Esophagus muscularis mucosa (tissue), 4 donors: ENCODE measurements at regions not wholly inside any gene's neighbourhood (a gene's known extent, or its start where the extent isn't known, plus 50 kb on each side); places are given as distances from the start of the nearest gene placed in this dataset.

Source experiments
- DNase-seq: peaks from one replicate; pipeline ENCODE4 v3.0.0-alpha.2; 2017; ENCODE audit errors: extremely low spot score
- H3K27ac ChIP-seq, 4 donors: fragments of 200-600 bp; sonication (generic); replicated peaks in 1 of 4; 1 replicate in 3 of 4; 2 replicates in 1 of 4; pipeline ENCODE4 v1.5.1; 2016 to 2019; ENCODE audit warnings: mild to moderate bottlenecking in 1 of 4
- H3K27me3 ChIP-seq, 4 donors: fragments of 200-600 bp; sonication (generic); one replicate each; pipeline versions ENCODE4 v1.5.1 to v1.6.0; 2016 to 2019
- H3K36me3 ChIP-seq, 4 donors: fragments of 200-600 bp; sonication (generic); one replicate each; pipeline ENCODE4 v1.5.1; 2016 to 2019
- H3K4me1 ChIP-seq, 4 donors: fragments of 200-600 bp; sonication (generic); one replicate each; pipeline ENCODE4 v1.5.1; 2016 to 2019
- H3K4me3 ChIP-seq, 4 donors: fragments of 200-600 bp; sonication (generic); 1 replicate in 2 of 4; 2 replicates in 2 of 4; pipeline ENCODE4 v1.5.1; 2016 to 2019; ENCODE audit warnings: mild to moderate bottlenecking in 4 of 4, moderate library complexity in 1 of 4
- H3K9me3 ChIP-seq, 4 donors: fragments of 200-600 bp; sonication (generic); 1 replicate in 3 of 4; 2 replicates in 1 of 4; pipeline ENCODE4 v1.5.1; 2016 to 2019
- EP300 ChIP-seq: sonication (generic); formaldehyde crosslinking; IDR thresholded peaks from one replicate; pipeline ENCODE4 v1.6.1; 2017; ENCODE audit warnings: antibody characterized with exemption
- POLR2A ChIP-seq: fragments of 450-650 bp; IDR thresholded peaks from one replicate; pipeline ENCODE4 v1.6.1; 2017; ENCODE audit warnings: antibody characterized with exemption, moderate library complexity, mild to moderate bottlenecking, low read depth
- POLR2AphosphoS5 ChIP-seq, 2 donors: sonication (generic); formaldehyde crosslinking; IDR thresholded peaks; one replicate each; pipeline ENCODE4 v1.6.1; 2017; ENCODE audit warnings: antibody characterized with exemption in 2 of 2
- WGBS: methylation state at CpG from one replicate; pipeline ENCODE4 v1.1.5; 2018; 5-methylcytosine and 5-hydroxymethylcytosine counted together
- intact Hi-C: fragments of 100-400 bp; cut with DNase I; formaldehyde crosslinking; loops from one replicate; pipeline ENCODE4 v1.15.1; 2023
- TF ChIP-seq, protein P1 (sequence below), 3 experiments: fragments of 200-600 bp in 2 of 3; fragments of 450-650 bp in 1 of 3; sonication (generic) in 2 of 3; IDR thresholded peaks; one replicate each; pipeline ENCODE4 v1.5.1; 2017 to 2019; ENCODE audit warnings: antibody characterized with exemption in 3 of 3, mild to moderate bottlenecking in 2 of 3, moderate library complexity in 1 of 3

DNA sequence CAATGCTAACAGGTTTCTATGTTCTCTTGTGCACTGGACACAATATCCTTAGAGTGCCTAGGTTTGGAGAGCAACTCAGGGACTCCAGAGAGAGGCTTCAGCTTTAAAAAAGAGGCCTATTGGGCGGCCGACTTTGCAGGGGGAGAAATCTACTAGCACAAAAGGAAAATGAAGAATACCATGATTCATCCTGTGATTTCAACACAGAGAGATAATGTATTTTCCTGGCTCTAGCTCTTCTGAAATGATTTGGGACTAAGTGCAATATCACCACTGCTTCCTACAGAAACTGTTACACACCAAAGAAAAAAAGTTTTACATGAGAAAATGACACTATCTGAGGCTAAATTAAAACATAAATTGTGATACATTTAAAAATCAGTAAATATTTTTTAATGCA, 146.1 kb upstream of the TSLP start:
- intact Hi-C loops, result no loop called here
- no peak for DNase-seq
- H3K27me3 ChIP-seq, result no peaks in the 10 kb centered on the region
- H3K4me3 ChIP-seq, result no peak overlapping the region
- no peak overlapping the region for H3K27ac ChIP-seq
- 90% methylated on average over 2 of the region's 2 CpGs for WGBS
- TF ChIP-seq POLR2AphosphoS5 (IDR thresholded peaks at IDR 0.05), result no peak
- no peak for TF ChIP-seq EP300
- H3K36me3 ChIP-seq, result no peaks in the 10 kb centered on the region
- peaks cover 0 to 11% (median 3%) of the 10 kb centered on the region in 4 donors for H3K4me1 ChIP-seq
- no peaks in the 10 kb centered on the region for H3K9me3 ChIP-seq

DNA sequence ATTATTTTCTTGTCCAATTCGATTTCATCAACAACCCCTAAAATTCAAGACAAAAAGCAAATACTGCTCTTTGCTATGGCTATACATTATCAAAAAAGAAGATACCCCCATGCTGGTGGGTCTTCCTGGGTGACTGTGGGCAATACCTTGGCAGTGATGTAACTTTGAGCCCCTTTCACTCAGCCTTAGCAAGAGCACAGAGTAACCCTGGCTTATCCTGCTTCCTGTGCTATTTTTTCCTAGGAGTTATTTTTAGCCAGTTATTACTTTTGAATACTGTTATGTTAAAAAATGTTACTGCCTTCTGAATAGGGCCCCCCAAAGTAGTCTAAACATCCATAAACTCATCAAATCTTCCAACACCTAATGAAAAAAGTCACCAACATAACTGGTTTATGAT, 145.6 kb upstream of the TSLP start:
- Histone ChIP-seq H3K27ac (no peak overlapping the region), H3K4me1 (peaks cover 0 to 11% (median 3%) of the 10 kb centered on the region in 4 donors), H3K4me3 (no peak overlapping the region), H3K36me3 (no peaks in the 10 kb centered on the region), H3K27me3 (no peaks in the 10 kb centered on the region), H3K9me3 (no peaks in the 10 kb centered on the region)
- WGBS, result 81% methylated on average over 1 of the region's 1 CpG
- intact Hi-C loops, result no loop called here
- no peak for TF ChIP-seq POLR2AphosphoS5 (IDR thresholded peaks at IDR 0.05)
- no peak for TF ChIP-seq POLR2A
- TF ChIP-seq EP300, result no peak
- TF ChIP-seq, protein P1, sequence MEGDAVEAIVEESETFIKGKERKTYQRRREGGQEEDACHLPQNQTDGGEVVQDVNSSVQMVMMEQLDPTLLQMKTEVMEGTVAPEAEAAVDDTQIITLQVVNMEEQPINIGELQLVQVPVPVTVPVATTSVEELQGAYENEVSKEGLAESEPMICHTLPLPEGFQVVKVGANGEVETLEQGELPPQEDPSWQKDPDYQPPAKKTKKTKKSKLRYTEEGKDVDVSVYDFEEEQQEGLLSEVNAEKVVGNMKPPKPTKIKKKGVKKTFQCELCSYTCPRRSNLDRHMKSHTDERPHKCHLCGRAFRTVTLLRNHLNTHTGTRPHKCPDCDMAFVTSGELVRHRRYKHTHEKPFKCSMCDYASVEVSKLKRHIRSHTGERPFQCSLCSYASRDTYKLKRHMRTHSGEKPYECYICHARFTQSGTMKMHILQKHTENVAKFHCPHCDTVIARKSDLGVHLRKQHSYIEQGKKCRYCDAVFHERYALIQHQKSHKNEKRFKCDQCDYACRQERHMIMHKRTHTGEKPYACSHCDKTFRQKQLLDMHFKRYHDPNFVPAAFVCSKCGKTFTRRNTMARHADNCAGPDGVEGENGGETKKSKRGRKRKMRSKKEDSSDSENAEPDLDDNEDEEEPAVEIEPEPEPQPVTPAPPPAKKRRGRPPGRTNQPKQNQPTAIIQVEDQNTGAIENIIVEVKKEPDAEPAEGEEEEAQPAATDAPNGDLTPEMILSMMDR (IDR thresholded peaks at IDR 0.05), result no peak
- DNase-seq, result no peak

DNA sequence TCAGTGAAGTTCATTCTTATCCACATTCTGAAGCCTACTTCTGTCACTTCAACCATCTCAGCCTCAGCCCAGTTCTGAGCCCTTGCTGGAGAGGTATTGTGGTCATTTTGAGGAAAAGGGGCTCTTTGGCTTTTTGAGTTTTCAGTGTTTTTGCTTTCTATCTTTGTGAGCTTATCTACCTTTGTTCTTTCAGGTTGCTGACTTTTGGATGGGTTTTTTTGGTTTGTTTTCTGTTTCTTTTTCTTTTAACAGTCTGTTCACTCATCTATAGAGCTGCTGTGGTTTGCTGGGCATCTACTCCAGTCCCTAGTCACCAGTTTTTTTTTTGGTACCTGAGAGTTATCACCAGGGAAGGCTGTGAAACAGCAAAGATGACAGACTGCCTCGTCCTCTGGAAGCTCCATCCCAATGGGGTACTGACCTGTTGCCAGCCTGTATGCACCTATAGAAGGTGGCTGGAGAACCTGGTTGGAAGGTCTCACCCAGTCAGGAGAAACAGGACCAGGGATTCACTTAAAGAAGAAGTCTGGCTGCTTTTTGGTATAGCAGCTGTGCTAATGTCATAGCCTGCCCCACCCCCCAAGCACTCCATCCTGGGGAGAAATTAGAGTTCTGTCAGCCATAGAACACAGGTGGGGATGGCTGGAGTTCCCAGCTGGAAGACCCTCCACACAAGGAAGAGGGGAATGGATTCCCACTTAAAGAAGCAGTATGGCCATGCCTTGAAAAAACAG, 138.6 kb upstream of the TSLP start:
- 86% methylated on average over 1 of the region's 1 CpG for WGBS
- H3K36me3 ChIP-seq, result no peaks in the 10 kb centered on the region
- no peaks in the 10 kb centered on the region for H3K27me3 ChIP-seq
- H3K9me3 ChIP-seq, result peaks cover 0 to 7% (median 0%) of the 10 kb centered on the region in 4 donors
- no peaks in the 10 kb centered on the region for H3K4me1 ChIP-seq
- TF ChIP-seq POLR2AphosphoS5 (IDR thresholded peaks at IDR 0.05), result no peak
- TF ChIP-seq, protein P1 (IDR thresholded peaks at IDR 0.05), result no peak
- no peak for TF ChIP-seq EP300
- TF ChIP-seq POLR2A, result no peak
- DNase-seq, result no peak
- intact Hi-C loops, result no loop called here
- no peak overlapping the region for H3K27ac ChIP-seq
- no peak overlapping the region for H3K4me3 ChIP-seq

DNA sequence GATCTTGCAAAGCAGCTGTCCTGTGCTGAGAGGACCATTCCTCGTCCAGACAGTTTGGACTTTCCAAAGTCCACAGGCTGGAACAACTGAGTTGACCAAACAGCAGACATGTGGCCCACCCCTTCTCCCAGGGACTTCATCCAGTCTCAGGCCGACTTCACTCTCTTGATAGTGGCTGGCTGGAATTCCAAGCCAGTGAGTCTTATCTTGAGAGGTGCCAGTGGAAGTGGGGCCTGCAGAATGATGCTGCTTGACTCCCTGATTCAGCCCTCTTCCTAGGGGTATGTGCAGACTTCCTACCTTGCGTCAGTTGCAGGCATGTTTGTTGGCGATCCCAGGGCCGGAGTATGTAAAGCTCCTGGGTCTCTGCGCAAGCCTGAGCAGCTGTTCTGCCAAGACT, 131.4 kb upstream of the TSLP start:
- H3K9me3 ChIP-seq, result no peaks in the 10 kb centered on the region

DNA sequence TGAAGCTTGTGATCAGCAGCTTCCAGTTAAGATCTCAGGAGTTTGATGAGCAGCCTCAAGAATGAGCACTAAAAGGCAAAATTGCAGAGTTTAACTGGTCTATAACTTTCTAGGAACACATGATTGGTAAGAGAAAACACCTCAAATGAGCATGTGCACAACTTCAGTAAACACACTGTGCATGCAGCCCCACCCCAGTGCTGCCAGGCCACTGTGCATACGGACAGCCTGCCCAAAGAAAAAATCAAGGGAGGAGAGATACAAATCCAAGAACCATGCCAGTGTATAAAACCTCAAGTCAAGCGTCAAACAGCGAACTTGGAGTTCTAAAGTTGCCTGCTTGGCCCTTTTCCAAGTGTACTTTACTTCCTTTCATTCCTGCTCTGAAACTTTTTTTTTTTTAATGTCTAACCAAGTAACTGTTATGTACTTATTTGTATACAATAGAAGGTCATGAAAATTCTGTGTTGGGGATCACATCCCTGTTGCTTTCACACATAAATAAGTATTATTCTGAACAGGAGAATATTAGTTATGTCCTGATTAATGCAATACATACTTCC, 125.6 kb upstream of the TSLP start:
- H3K4me1 ChIP-seq, result no peaks in the 10 kb centered on the region
- TF ChIP-seq, protein P1 (IDR thresholded peaks at IDR 0.05), result no peak
- TF ChIP-seq EP300 (no peak), POLR2AphosphoS5 (IDR thresholded peaks at IDR 0.05) (no peak), POLR2A (no peak)
- no peak for DNase-seq
- WGBS, result 60% methylated on average over 3 of the region's 3 CpGs
- no peak overlapping the region for H3K27ac ChIP-seq
- H3K27me3 ChIP-seq, result no peaks in the 10 kb centered on the region
- no peak overlapping the region for H3K4me3 ChIP-seq
- intact Hi-C loops, result no loop called here
- no peaks in the 10 kb centered on the region for H3K36me3 ChIP-seq
- H3K9me3 ChIP-seq, result no peaks in the 10 kb centered on the region

More for the DNA sequence above, 131.4 kb upstream of the TSLP start:
- TF ChIP-seq POLR2A, result no peak
- TF ChIP-seq, protein P1 (IDR thresholded peaks at IDR 0.05), result no peak
- no peak for TF ChIP-seq EP300
- no peak for TF ChIP-seq POLR2AphosphoS5 (IDR thresholded peaks at IDR 0.05)
- Histone ChIP-seq H3K27ac (no peak overlapping the region), H3K27me3 (no peaks in the 10 kb centered on the region), H3K36me3 (no peaks in the 10 kb centered on the region), H3K4me1 (no peaks in the 10 kb centered on the region), H3K4me3 (no peak overlapping the region)
- no peak for DNase-seq
- 91% methylated on average over 6 of the region's 6 CpGs for WGBS
- intact Hi-C loops, result no loop called here
